IMR-90 (cell line): ENCODE measurements at regions not wholly inside any gene's neighbourhood (a gene's known extent, or its start where the extent isn't known, plus 50 kb on each side); places are given as distances from the start of the nearest gene placed in this dataset.

ENCODE experiments used
- ATAC-seq: fragments of 200-7000 bp; cut with Tn5 transposase; 2 replicates; pipeline ENCODE4 v1.9.1; 2020; ENCODE audit warnings: low read depth, mild to moderate bottlenecking, moderate library complexity
- BruUV-seq: library from RNA; stranded (reverse); fragments of 400-500 nt; replicated peaks from 2 replicates; lab custom pipeline; 2021; lab: Mats Ljungman, UMichigan
- CTCF ChIA-PET: fragments of 300-600 bp; formaldehyde crosslinking; extraction: SDS; loops from one replicate; lab custom pipeline; 2021; ENCODE audit warnings: antibody characterized with exemption; lab: Yijun Ruan, JAX
- POLR2A ChIA-PET: fragments of 300-600 bp; sonication (Branson Sonifier 250); formaldehyde crosslinking; loops from one replicate; lab custom pipeline; 2022; ENCODE audit warnings: antibody characterized with exemption; ENCODE audit not compliant: unreplicated experiment; lab: Charles Lee
- DNase-seq: peaks from one replicate; pipeline ENCODE4 v3.0.0; 2013
- H2AFZ ChIP-seq: replicated peaks from 2 replicates; pipeline ENCODE3; 2013; ENCODE audit warnings: low read length, mild to moderate bottlenecking; ENCODE audit not compliant: poor library complexity
- H2AK5ac ChIP-seq: 2 replicates; pipeline ENCODE4 v1.6.1; 2013; ENCODE audit warnings: low read depth, low read length, inconsistent platforms
- H2AK9ac ChIP-seq: replicated peaks from 2 replicates; pipeline ENCODE3; 2013; ENCODE audit warnings: mild to moderate bottlenecking, low read depth, low read length, moderate library complexity; ENCODE audit not compliant: poor library complexity
- H2BK120ac ChIP-seq: 2 replicates; pipeline ENCODE4 v1.6.1; 2013; ENCODE audit warnings: low read depth, low read length, inconsistent platforms
- H2BK15ac ChIP-seq: 3 replicates; pipeline ENCODE4 v1.6.1; 2013; ENCODE audit warnings: low read depth, low read length, inconsistent platforms
- H2BK20ac ChIP-seq: 2 replicates; pipeline ENCODE4 v1.6.1; 2013; ENCODE audit warnings: low read depth, mild to moderate bottlenecking, inconsistent platforms, low read length, moderate library complexity
- H2BK5ac ChIP-seq: 2 replicates; pipeline ENCODE4 v1.6.1; 2013; ENCODE audit warnings: mild to moderate bottlenecking, low read depth, low read length, inconsistent platforms; ENCODE audit not compliant: poor library complexity, severe bottlenecking
- H3K14ac ChIP-seq: replicated peaks from 2 replicates; pipeline ENCODE4 v1.6.1; 2013; ENCODE audit warnings: low read depth, low read length, inconsistent platforms
- H3K18ac ChIP-seq: 2 replicates; pipeline ENCODE4 v1.6.1; 2013; ENCODE audit warnings: low read depth, low read length, control low read depth
- H3K23ac ChIP-seq: 2 replicates; pipeline ENCODE4 v1.6.1; 2013; ENCODE audit warnings: low read depth, low read length, inconsistent platforms
- H3K27ac ChIP-seq: 2 replicates; pipeline ENCODE4 v1.5.1; 2013; ENCODE audit warnings: mild to moderate bottlenecking, control low read depth, low read length; ENCODE audit not compliant: insufficient read depth
- H3K27me3 ChIP-seq: 2 replicates; pipeline ENCODE4 v1.6.1; 2013; ENCODE audit warnings: low read length; ENCODE audit not compliant: control insufficient read depth, insufficient read depth
- H3K36me3 ChIP-seq: 2 replicates; pipeline ENCODE4 v1.6.1; 2013; ENCODE audit warnings: low read length, mixed read lengths; ENCODE audit not compliant: control insufficient read depth, insufficient read depth
- H3K4ac ChIP-seq: 2 replicates; pipeline ENCODE4 v1.6.1; 2013; ENCODE audit warnings: low read depth, low read length, inconsistent platforms
- H3K4me1 ChIP-seq: 2 replicates; pipeline ENCODE4 v1.6.1; 2013; ENCODE audit warnings: low read length, mixed read lengths; ENCODE audit not compliant: control insufficient read depth, insufficient read depth
- H3K4me2 ChIP-seq: 2 replicates; pipeline ENCODE4 v1.6.1; 2013; ENCODE audit warnings: low read depth, mild to moderate bottlenecking, control low read depth, low read length, moderate library complexity
- H3K4me3 ChIP-seq: 2 replicates; pipeline ENCODE4 v1.5.1; 2013; ENCODE audit warnings: low read depth, mild to moderate bottlenecking, control low read depth, low read length, moderate library complexity; ENCODE audit not compliant: insufficient read depth
- H3K56ac ChIP-seq: 2 replicates; pipeline ENCODE4 v1.6.1; 2013; ENCODE audit warnings: low read length, inconsistent platforms; ENCODE audit not compliant: insufficient read depth; ENCODE audit errors: extremely low read depth
- H3K79me1 ChIP-seq, 2 experiments: 2 replicates each; pipeline ENCODE4 v1.6.1; 2013; ENCODE audit warnings: low read length in 2 of 2, inconsistent platforms in 1 of 2, low read depth in 1 of 2
- H3K9ac ChIP-seq: 2 replicates; pipeline ENCODE4 v1.6.1; 2013; ENCODE audit warnings: low read depth, low read length, control low read depth
- H3K9me1 ChIP-seq: 2 replicates; pipeline ENCODE4 v1.6.1; 2013; ENCODE audit warnings: low read length, inconsistent platforms; ENCODE audit not compliant: insufficient read depth
- H3K9me3 ChIP-seq: 2 replicates; pipeline ENCODE4 v1.6.1; 2013; ENCODE audit warnings: low read length; ENCODE audit not compliant: control insufficient read depth, insufficient read depth
- H4K20me1 ChIP-seq: 2 replicates; pipeline ENCODE4 v1.6.1; 2013; ENCODE audit warnings: low read length, inconsistent platforms; ENCODE audit not compliant: insufficient read depth
- H4K5ac ChIP-seq: 2 replicates; pipeline ENCODE4 v1.6.1; 2013; ENCODE audit warnings: mild to moderate bottlenecking, low read depth, low read length, control low read depth
- H4K8ac ChIP-seq, 2 experiments: 2 replicates each; pipeline ENCODE4 v1.6.1; 2013; ENCODE audit warnings: low read depth in 2 of 2, low read length in 2 of 2, control low read depth in 1 of 2, inconsistent platforms in 1 of 2
- H4K91ac ChIP-seq: 2 replicates; pipeline ENCODE4 v1.6.1; 2013; ENCODE audit warnings: low read depth, low read length, inconsistent platforms; ENCODE audit not compliant: insufficient read depth
- BHLHE40 ChIP-seq: fragments of 150-350 bp; IDR thresholded peaks from 2 replicates; pipeline ENCODE4 v1.6.1; 2016; ENCODE audit warnings: mild to moderate bottlenecking, low read depth, low read length
- CEBPB ChIP-seq: IDR thresholded peaks from 2 replicates; pipeline ENCODE4 v1.6.1; 2012; ENCODE audit warnings: low read depth, low read length, improper control_type of control experiment
- CHD1 ChIP-seq: IDR thresholded peaks from 2 replicates; pipeline ENCODE4 v1.6.1; 2012; ENCODE audit warnings: low read depth, low read length, improper control_type of control experiment
- MAFK ChIP-seq: IDR thresholded peaks from 2 replicates; pipeline ENCODE4 v1.6.1; 2012; ENCODE audit warnings: low read depth, low read length, improper control_type of control experiment
- NFE2L2 ChIP-seq: fragments of 150-350 bp; IDR thresholded peaks from 2 replicates; pipeline ENCODE4 v1.6.1; 2016; ENCODE audit warnings: low read depth, mild to moderate bottlenecking, low read length
- POLR2A ChIP-seq: IDR thresholded peaks from 2 replicates; pipeline ENCODE4 v1.6.1; 2012; ENCODE audit warnings: mild to moderate bottlenecking, low read depth, low read length
- RAD21 ChIP-seq: IDR thresholded peaks from 2 replicates; pipeline ENCODE4 v1.6.1; 2012; ENCODE audit warnings: low read length, improper control_type of control experiment
- WGBS, 2 experiments: methylation state at CpG; one replicate each; pipeline versions ENCODE4 v1.1.5 to v1.1.7; 2013; ENCODE audit warnings: missing lambda C conversion rate in 2 of 2; ENCODE audit not compliant: insufficient read length in 1 of 2; ENCODE audit errors: extremely low coverage in 2 of 2; 5-methylcytosine and 5-hydroxymethylcytosine counted together
- dilution Hi-C: fragments of 300-500 bp; cut with HindIII; formaldehyde crosslinking; loops from one replicate; pipeline ENCODE4 v1.14.3; 2018; ENCODE audit warnings: low sequenced_read_pairs; ENCODE audit not compliant: unreplicated experiment
- in situ Hi-C: fragments of 300-500 bp; cut with MboI; formaldehyde crosslinking; loops from 3 replicates; pipeline ENCODE4 v1.14.3; 2019; ENCODE audit warnings: low sequenced_read_pairs, inconsistent platforms, mixed read lengths
- intact Hi-C: fragments of 100-400 bp; cut with micrococcal nuclease; formaldehyde crosslinking; loops from 2 replicates; pipeline ENCODE4 v1.10.0; 2022

GRCh38 chr2:163319006-163319405 is 416.8 kb downstream of the FIGN start:
- no TSS peak for BruUV-seq
- H2AK9ac ChIP-seq = no peak overlapping the region
- ATAC-seq (no peak), DNase-seq (peak; percentile 35)
- no peaks in the 10 kb centered on the region for H4K20me1 ChIP-seq
- no peak overlapping the region for H3K23ac ChIP-seq
- no peak overlapping the region for H2BK5ac ChIP-seq
- POLR2A ChIA-PET = no interaction called here
- no peak overlapping the region for H4K91ac ChIP-seq
- no peak overlapping the region for H4K8ac ChIP-seq
- H3K4me2 ChIP-seq = no peak overlapping the region
- H3K27ac ChIP-seq = no peak overlapping the region
- no peak overlapping the region for H4K5ac ChIP-seq
- H2AK5ac ChIP-seq = no peak overlapping the region
- no peaks in the 10 kb centered on the region for H3K36me3 ChIP-seq
- in situ Hi-C loops (no loop called here), intact Hi-C loops (no loop called here), dilution Hi-C loops (no loop called here)
- TF ChIP-seq BHLHE40 = no peak
- TF ChIP-seq CEBPB = peak; percentile 36; the same call in 1 of the 2 replicates
- TF ChIP-seq CHD1 = no peak
- no peak for TF ChIP-seq POLR2A
- TF ChIP-seq RAD21 = no peak
- TF ChIP-seq NFE2L2 = no peak
- no peak for TF ChIP-seq MAFK
- H2BK20ac ChIP-seq = no peak overlapping the region
- H3K27me3 ChIP-seq = no peaks in the 10 kb centered on the region
- H3K4me1 ChIP-seq = no peaks in the 10 kb centered on the region
- H2AFZ ChIP-seq = no peak overlapping the region
- H2BK120ac ChIP-seq = no peak overlapping the region
- CTCF ChIA-PET = no interaction called here
- H3K9me1 ChIP-seq = no peaks in the 10 kb centered on the region
- no peak overlapping the region for H3K4ac ChIP-seq
- H3K9me3 ChIP-seq = no peaks in the 10 kb centered on the region
- H3K18ac ChIP-seq = no peak overlapping the region
- no peak overlapping the region for H2BK15ac ChIP-seq
- H3K79me1 ChIP-seq = no peaks in the 10 kb centered on the region
- WGBS, 2 experiments = no CpG with 5 or more reads among the region's 2 CpGs
- H3K4me3 ChIP-seq = no peak overlapping the region
- no peak overlapping the region for H3K9ac ChIP-seq
- no peak overlapping the region for H3K56ac ChIP-seq
- H3K14ac ChIP-seq = no peak overlapping the region
